ENCODE measurements at regions not wholly inside any gene's neighbourhood (a gene's known extent, or its start where the extent isn't known, plus 50 kb on each side); places are given as distances from the start of the nearest gene placed in this dataset.

- TF ChIP-seq CTCF (IDR thresholded peaks at IDR 0.05; ENCODE audit: insufficient read depth, low read length, poor library complexity, severe bottlenecking) = no peak
- no peak for TF ChIP-seq EZH2phosphoT487 (conservative IDR thresholded peaks at IDR 0.05; ENCODE audit: low read length)
Measured at GRCh38 chr1:186572509-186572908, 107.7 kb downstream of the PTGS2 start.
